ENCODE measurements at regions not wholly inside any gene's neighbourhood (a gene's known extent, or its start where the extent isn't known, plus 50 kb on each side); places are given as distances from the start of the nearest gene placed in this dataset.

DNA sequence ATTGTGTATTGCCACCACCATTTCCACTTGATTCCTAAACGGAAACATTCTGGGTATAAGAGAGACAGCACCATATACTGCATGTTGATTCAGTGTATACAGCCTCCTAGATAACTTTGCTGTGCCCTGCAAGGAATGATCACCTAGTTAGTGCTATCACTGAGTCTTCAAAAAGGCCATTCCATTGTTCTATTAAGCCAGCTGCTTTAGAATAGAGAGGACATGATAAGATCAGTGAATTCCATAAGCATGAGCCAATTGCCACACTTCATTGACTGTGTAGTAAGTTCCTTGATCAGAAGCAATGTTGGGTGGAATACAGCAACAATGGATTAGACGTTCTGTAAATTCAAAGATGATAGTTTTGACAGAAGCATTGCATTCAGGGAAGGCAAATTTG is 1047.3 kb downstream of the PCDH18 start:
- no peak for DNase-seq

DNA sequence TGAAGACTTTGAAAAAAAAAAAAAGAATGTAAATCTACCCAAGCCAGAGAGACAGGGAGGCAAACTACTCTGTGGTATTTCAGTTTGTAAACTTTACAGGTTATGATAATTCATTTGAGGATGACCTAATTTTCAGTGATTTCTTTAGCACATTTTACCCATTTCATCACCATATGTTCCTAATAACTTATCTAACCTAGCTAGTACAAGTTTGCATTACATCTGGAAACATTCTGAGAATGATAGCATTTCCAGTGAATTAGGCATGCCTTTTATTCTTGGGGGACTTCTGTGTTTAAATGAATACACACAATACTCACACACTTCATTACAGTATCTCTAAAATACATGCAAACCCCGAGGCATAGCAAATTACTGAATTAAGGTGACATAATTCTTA is 1055.5 kb downstream of the PCDH18 start:
- DNase-seq = no peak

DNA sequence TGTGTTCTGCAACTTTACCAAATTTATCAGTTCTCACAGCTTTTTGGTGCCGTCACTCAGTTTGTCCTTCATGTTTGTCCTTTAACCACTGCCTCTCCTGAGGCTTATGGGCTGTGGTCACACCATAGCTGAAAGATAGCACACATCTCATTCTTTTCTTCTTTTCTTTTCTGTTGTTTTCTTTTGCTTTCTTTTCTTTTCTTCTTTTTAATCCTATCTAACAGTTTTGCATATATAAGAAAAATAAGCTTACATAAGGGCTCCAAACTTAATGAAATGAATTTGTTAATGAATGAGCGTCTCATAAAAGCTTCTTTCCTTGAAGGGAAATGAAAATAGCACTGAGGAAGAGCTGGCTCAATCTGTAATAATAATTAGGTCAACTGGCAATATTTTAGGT is 1061.2 kb downstream of the PCDH18 start:
- no peak for DNase-seq

DNA sequence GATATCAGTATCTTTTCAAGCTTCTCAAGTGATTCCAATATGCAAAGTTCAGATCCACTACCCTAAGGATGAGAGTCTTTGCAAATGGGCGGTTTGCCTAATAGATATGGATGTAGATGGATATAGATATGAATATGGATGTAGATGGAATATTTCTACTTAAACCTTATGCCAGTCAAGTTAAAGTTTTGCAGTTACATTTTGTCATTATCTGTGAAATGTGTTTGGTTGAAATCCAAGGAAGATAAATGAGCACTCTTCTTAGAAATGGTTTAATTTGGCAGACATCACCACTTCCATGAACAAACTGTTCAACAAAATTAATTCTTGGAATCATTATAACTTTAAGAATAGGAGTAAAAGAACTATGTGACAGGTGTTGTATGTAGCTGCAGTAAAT is 1066.6 kb downstream of the PCDH18 start:
- DNase-seq = no peak

DNA sequence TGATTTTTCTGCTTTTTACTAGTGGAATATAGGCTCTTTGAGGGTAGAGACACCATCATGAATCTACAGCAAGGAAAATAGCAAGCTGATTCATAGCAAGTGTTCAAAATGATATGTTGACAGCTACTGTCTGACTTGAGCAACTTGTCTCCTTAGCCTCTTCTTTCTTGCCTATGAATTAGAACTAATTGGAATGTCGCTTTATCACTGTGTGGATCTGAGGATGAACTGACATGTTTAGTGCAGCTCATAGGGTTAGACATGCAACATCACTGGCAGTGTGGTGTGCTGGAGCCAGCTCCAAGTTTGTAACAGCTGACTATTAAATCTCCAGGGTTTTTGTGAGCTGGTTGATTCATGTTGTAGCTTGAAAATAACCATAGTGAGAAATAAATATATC is 1068.4 kb downstream of the PCDH18 start:
- no peak for DNase-seq

DNA sequence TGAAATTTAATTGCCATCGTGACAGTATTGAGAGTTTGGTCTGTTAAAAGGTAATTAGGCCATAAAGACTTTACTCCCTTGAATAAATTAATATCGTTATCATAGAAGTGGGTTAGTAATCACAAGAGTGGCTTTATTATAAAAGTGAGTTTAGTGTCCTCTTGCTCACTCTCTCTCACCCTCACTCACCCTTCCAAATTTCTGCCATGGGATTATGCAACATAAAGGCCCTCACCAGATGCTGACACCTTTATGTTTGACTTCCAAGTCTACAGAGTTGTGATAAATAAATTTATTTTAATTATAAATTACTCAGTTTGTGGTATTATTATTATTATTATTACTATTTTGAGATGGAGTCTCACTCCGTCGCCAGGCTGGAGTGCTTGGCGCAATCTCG is 1070.8 kb downstream of the PCDH18 start:
- no peak for DNase-seq

DNA sequence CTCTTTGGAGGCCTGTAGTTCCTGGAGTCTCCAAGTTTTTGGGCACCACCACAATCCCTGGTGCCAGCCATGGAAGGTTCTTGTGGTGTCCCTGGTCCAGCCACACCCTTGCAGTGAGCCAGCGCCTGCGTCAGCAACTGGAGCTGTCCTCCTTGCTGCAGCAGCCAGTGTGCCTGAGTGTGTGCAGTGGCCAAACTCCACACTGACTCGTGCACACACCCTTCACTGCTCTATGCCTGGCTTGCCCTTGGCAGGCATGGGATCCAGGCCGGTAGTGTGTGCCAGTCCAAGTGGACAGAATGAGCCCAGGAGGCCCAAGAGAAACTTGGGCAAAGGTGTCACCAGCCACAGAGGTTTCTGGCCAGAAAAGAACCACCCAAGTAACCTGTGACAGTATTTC is 1074.0 kb downstream of the PCDH18 start:
- DNase-seq = no peak

DNA sequence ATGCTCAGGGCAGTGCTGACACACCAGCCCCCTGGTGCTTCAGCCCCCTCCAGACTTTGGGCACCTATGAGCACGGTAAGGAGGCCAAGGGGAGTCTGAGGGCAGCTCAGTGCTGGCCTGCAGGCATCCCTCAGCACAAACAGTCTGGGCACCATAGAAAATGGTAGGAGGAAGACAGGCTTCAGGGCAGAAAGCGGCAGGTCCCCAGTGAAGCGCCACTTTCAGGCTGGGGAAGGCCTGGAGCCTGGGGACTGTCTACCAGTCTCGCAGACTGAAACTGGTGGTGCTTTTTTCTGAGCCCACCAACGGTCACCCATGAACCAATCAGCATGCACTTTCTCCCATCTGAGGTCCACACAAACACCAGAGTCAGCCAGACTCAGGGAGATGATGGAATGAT is 1074.7 kb downstream of the PCDH18 start:
- DNase-seq = no peak

DNA sequence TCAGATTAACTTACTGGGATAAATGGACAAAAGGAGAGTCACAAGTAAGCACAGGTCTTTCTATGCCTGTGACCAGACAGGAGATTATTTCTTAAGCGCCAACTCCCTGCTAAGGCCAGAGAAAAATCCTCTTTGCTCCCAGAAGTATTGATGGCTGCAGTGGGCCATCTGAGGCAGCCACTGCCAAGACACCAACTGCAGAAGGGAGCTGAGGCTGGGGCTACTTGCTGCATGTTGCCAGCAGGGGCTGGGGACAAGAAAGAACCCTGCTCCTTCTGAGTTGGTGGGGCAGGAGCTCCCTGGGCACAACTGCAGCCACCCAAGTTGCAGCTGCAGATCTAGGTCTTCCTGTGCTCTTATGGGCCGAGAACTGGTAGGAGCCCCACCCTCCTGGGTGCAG is 1075.3 kb downstream of the PCDH18 start:
- no peak for DNase-seq

DNA sequence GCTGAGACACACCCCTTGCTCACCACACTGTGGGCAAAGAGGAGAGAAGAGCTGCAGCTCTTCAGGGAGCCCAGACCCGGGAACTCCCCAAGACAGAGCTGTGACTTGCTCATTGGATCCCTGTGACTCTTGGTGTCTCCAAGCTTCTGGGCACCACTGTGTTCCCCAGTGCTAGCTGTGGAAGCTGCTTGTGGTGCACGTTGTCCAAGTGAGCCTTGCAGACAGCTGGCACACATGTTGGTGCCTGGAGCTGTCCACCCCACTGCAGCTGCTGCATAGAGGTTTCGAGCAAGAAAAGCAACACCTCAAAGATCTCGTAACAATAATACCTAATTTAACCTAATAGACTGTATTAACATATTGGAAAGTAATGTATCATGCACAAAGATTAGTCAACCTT is 1089.3 kb downstream of the PCDH18 start:
- DNase-seq = no peak

DNA sequence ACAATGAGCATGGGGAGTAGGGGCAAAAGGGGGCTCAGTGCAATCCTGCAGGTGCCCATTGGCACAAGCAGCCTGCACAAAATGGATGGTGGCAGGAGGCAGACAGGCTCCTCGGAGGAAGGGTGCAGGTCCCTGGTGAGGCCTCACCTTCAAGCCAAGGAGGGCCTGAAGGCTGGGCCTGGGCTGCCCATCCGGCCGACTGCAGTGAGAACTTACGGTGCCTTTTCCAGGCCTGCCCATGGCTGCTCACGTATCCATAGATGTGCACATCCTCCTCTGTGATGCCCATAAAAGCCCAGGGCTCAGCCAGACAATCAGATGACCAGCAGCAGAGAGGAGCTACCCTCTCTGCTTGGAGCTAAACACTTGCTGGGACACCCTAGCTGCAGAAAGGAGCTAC is 1089.8 kb downstream of the PCDH18 start:
- no peak for DNase-seq

DNA sequence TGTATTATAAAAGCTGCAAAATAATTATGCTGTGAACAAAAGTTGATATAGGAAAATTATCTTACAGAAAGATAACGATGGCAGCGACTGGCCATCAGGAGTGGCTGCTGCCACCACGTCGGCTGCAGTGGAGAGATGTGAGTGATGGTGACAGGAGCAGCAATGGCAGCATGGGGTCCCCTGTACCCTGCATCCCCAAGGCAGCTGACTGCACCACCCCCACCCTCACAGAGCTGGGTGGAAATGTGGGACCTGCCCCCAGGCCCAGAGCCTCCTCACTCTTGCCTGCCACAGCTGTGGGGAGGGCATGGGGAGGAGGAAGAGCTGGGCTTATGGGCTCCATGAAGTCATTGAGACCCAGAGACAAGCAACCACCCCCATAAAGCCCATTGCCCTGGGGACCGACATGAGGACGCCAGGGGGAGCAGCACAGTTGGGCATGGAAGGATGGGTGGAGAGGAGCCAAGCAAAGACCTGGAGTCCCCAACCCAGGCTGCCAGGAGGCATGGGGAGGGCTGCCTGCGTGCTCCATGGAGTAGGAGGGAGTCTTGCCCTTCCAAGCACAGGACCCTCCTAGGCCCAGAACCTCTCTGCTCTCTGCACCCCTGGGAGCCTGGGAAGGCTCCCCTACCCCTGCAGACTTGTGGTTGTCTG is 1090.5 kb downstream of the PCDH18 start:
- no peak for DNase-seq

DNA sequence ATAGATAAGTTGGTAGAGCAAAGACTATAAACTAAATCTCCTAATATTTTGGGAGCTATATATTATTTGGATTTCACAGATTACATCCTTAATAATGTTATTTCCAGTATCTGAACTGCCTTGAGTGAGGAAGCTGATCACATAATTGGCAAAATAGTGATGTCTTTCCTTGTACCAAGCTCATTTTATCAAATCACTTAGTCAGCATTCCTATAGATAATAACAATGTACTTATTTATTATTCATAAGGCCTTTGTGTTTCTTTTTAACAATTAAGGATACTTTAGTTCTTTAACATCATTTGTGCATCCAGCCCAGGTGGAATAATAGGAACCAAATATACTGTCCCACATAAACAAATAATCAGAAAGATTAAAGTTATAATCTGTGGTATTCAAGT is 1093.6 kb downstream of the PCDH18 start:
- DNase-seq = no peak

DNA sequence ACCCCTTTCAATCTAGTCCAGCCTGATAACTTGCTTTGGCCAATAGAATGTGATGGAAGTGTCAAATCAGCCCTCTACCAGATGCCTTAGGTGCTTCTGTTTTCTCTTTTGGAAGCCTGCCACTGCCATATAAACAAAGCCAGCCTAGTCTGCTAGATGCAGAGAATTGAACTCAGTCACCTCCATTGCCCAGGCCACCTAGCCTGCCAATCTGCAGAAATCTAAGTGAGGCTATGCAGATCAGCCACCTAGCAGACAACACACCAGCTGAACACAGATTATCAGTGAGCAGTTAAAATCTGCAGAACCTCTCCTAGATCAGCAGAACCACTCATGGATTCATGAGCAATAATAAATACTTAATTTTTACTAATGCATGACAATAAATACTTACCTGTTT is 1108.2 kb downstream of the PCDH18 start:
- no peak for DNase-seq

DNA sequence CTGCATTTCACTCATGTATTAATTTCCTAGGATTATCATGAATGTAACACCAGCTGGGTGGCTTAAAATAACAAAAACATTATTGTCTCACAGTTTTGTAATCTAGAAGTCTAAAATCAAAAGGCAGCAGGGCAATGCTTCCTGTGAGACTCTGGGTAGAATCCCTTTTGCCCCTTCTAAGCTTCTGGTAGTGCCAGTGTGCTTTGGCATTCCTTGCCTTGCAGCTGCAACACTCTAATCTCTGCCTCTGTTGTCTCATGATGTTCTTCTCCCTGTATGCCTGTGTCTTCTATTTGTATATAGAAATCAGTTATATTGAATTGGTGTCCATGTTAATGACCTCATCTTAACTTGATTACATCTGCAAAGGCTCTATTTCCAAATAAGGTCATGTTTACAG is 1117.3 kb downstream of the PCDH18 start:
- no peak for DNase-seq

DNA sequence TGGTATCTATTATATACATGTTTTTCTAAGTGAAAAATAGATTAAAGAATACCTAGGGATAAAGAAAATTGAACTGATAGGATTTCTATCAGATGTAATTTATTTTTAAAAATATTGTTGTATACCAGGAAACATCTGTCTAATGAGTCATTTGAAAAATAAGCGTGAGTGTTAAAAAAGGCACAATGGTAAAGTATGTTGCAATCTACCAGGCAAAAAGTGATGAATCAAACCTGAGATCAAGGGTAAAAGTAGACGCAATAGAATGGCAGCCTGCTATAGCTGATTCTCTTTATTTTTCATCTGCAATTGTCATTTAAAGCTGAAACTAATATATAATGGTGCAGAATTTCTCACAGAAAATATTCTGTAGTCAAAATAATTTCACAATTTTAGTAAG is 1119.6 kb downstream of the PCDH18 start:
- no peak for DNase-seq

DNA sequence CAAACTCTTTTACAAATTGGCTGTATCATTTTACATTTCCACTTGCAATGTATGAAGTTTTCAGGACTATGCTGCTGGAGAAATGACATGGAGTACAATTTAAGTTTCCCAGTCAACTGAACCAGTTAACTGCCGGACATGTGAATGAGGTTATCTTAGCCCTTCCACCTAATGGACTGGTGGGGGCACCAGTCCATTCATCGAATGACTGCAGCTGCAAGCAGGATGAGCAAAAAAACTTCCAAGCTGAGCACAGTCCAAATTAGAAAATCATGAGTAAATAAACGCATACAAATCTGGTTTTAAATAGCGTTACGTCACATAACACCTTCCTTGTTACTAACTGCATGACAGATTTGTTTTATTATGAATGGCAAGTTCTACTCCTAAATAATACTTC is 1131.5 kb downstream of the PCDH18 start:
- DNase-seq = no peak

DNA sequence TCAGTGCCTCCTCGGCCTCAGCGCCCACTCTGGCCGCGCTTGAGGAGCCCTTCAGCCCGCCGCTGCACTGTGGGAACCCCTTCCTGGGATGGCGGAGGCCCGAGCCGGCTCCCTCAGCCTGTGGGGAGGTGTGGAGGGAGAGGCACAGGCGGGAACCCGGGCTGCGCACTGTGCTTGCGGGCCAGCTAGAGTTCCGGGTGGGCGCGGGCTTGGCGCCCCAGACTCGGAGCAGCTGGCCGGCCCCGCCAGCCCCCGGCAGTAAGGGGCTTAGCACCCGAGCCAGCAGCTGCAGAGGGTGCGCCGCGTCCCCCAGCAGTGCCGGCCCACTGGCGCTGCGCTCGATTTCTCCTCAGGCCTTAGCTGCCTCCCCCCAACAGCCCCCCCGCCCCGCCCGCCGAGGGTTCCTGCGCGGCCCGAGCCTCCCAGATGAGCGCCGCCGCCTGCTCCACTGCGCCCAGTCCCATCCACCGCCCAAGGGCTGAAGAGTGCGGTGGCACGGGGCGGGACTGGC is 1137.0 kb downstream of the PCDH18 start:
- DNase-seq = no peak

DNA sequence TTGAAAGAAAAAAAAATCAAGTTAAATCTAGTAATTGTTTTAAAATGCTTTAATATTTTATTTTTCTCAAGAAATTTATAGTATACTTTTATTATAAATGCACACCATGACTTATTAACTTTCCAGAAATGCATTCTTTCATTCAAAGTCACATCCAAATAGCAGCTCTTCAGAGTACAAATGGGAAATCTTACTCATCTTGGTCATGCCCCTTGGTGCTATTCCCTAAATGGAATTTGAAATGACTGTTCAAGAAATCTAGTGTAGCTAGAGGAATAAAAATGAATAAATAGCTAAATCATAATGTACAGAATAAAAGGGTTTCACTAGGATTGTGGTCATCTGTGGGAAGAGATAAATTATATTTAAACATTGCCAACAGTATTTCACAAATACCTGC is 1139.7 kb downstream of the PCDH18 start:
- no peak for DNase-seq

DNA sequence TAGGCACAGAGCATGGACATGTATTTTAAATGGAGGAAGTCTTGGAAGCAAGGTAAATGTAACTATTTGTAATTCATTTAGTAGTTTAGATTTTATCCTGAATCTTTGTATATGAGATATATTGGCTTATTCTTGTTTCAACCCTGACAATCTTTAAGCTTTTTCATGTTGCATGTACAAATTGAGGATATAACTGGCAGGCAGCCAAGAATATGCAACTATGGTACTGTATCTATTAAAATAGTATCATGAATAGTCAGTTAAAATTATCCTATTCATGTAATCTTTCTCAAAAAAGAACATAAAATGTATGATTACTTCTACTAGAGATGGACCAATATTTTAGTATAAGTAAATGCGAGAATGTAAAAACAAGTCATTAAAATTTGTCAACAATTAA is 1141.5 kb downstream of the PCDH18 start:
- DNase-seq = no peak

DNA sequence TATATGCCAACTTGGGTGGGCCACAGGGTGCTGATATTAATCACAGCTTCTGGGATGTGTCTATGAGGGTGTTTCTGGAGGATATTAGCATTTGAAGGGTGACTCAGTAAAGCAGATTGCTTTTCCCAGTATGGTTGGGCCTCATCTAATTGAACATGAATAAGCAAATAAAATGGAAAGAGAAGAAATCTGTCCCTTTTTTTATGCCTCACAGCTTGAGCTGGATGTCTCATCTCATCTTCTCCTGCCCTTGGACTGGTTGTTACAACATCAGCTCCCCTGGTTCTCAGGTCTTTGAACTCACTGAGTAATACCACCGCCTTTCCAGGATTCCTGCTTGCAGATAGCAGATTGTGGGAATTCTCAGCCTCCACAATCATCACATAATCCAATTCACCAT is 1149.2 kb downstream of the PCDH18 start:
- DNase-seq = no peak

DNA sequence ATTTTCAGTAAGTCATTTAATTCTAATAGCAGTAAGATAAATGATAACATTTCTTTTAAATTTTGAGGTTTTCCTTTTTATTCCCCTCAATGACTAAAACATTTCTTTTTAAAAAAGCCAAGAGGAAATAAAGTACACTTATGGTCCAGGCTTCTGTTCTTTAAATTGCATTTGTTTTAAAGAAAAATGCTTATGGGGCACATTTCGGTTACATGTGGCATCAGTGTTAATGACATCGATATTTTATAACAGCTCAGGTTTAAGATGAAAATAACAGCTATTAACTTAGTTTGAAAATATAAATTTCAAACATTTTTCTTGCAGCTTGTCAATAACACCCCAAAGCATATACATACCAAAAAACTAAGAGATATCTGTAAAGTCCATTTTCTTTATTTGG is 1161.1 kb downstream of the PCDH18 start:
- no peak for DNase-seq

DNA sequence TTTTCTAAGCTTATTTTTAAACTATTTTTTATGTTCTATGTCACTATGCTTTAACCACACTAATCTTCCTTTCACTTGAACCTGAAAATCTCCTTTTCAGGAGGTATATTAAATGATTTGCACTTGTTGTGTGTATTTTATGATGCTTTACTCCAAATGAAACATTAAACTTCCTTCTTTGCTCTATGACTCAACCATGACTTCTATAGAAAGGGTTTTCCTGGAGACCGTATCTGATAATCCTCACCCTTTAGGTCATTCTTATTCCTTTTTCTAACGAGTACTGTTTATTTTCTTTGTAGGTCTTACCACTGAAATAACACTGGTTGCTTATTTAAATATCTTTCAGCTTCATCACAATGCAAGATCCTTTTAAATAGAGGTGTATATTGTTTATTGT is 1163.2 kb downstream of the PCDH18 start:
- DNase-seq = no peak

DNA sequence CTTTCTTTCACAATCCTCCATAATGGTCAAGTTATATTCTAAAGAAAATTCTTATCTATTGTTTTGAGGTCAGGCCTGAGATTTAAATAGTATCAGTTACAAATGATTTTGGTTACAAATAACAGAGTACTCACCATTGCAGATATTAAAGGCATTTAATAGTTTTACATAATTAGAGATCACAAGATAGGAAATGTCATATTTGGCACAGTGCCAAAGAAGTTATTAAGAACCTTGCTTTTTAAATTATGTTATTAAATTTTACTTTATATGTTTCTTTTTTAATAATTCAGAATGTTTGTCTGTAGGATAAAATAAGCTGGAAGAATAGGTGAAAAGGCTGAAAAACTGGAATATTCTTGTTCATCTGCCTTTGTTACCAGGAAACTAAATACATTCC is 1174.7 kb downstream of the PCDH18 start:
- DNase-seq = no peak

DNA sequence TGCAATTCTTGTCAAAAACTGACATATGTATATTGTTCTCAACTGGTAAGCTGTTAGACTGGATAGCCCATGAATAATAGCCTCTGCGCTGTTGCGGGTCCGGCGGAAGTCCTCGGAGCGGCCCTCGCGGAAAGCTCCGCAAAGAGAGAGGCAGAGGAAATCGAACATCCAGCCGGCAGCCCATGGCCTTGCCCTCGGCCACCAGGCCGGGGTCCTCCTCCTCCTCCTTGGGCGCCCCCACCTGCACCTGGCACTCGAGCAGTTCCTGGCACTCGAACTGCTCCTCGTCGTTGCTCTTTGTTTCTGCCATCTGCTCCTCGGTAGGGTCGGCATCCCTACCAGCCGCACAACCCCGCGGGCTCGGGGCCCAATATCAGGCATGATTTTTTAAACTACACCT is 1176.3 kb downstream of the PCDH18 start:
- DNase-seq = no peak

DNA sequence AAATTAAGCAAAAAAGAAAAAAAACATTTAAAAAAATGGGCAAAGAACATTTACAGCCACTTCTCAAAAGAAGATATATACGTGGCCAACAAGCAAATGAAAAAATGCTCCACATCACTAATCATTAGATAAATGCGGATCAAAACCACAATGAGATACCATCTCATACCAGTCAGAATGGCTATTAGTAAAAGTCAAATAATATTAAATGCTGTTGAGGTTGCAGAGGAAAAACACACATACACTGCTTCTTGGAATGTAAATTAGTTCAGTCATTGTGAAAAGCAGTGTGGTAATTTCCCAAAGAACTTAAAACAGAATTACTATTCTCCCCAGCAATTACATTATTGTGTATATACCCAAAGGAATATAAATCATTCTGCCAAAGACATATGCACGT is 1189.0 kb downstream of the PCDH18 start:
- DNase-seq = no peak
